Fibroblast of lung (primary cell): ENCODE measurements at regions not wholly inside any gene's neighbourhood (a gene's known extent, or its start where the extent isn't known, plus 50 kb on each side); places are given as distances from the start of the nearest gene placed in this dataset.
A peak's percentile ranks its signal among the peaks of the same experiment; 100 is the strongest.
"Not testable (repeated sequence)": the region's sequence is repeated elsewhere in the genome, so short reads cannot be mapped to it uniquely, and the experiment has no call there.

Experiments
- DNase-seq, 2 donors: peaks; one replicate each; pipeline versions ENCODE4 v3.0.0 to v3.0.0-alpha.2; 2010; ENCODE audit warnings: low read depth in 2 of 2
- H2AFZ ChIP-seq: 2 replicates; pipeline ENCODE4 v1.5.1; 2012; ENCODE audit warnings: low read length, control low read depth, inconsistent platforms
- H3K27ac ChIP-seq: 2 replicates; pipeline ENCODE4 v1.5.1; 2011; ENCODE audit warnings: low read length, control low read depth; ENCODE audit not compliant: insufficient read depth
- H3K27me3 ChIP-seq: 2 replicates; pipeline ENCODE4 v1.5.1; 2011; ENCODE audit warnings: mild to moderate bottlenecking, low read length; ENCODE audit not compliant: control insufficient read depth, insufficient read depth
- H3K36me3 ChIP-seq: 2 replicates; pipeline ENCODE4 v1.5.1; 2011; ENCODE audit warnings: low read length; ENCODE audit not compliant: control insufficient read depth, insufficient read depth
- H3K4me1 ChIP-seq: 2 replicates; pipeline ENCODE4 v1.5.1; 2011; ENCODE audit warnings: low read length; ENCODE audit not compliant: control insufficient read depth, insufficient read depth; ENCODE audit errors: extremely low read depth
- H3K4me2 ChIP-seq: 2 replicates; pipeline ENCODE4 v1.5.1; 2011; ENCODE audit warnings: low read length, control low read depth; ENCODE audit not compliant: insufficient read depth; ENCODE audit errors: extremely low read depth
- H3K4me3 ChIP-seq, 4 experiments: fragments of 200-600 bp in 1 of 4; sonication (generic) in 1 of 4; replicated peaks in 1 of 4; 2 replicates each; pipeline ENCODE4 v1.5.1; 2011 to 2016; ENCODE audit warnings: low read length in 4 of 4, low read depth in 3 of 4, mild to moderate bottlenecking in 3 of 4, control low read depth in 2 of 4, inconsistent platforms in 1 of 4, mixed read lengths in 1 of 4; ENCODE audit not compliant: insufficient read depth in 1 of 4; ENCODE audit errors: control extremely low read depth in 1 of 4
- H3K79me2 ChIP-seq: 2 replicates; pipeline ENCODE4 v1.5.1; 2012; ENCODE audit warnings: mild to moderate bottlenecking, low read length, inconsistent platforms; ENCODE audit not compliant: control insufficient read depth, insufficient read depth
- H3K9ac ChIP-seq: 2 replicates; pipeline ENCODE4 v1.5.1; 2011; ENCODE audit warnings: mild to moderate bottlenecking, low read length, control low read depth; ENCODE audit not compliant: insufficient read depth
- H3K9me3 ChIP-seq: 2 replicates; pipeline ENCODE4 v1.5.1; 2012; ENCODE audit warnings: low read depth, low read length; ENCODE audit not compliant: control insufficient read depth, insufficient read depth
- H4K20me1 ChIP-seq: 2 replicates; pipeline ENCODE4 v1.5.1; 2011; ENCODE audit warnings: low read length; ENCODE audit not compliant: control insufficient read depth, insufficient read depth; ENCODE audit errors: extremely low read depth
- CTCF ChIP-seq, 2 donors: IDR thresholded peaks in 1 of 2; conservative IDR thresholded peaks in 1 of 2; 1 replicate in 1 of 2; 2 replicates in 1 of 2; pipeline ENCODE4 v1.5.1; 2011 to 2012; ENCODE audit warnings: low read length in 2 of 2, control low read depth in 1 of 2, inconsistent platforms in 1 of 2, low read depth in 1 of 2, mild to moderate bottlenecking in 1 of 2
- EZH2 ChIP-seq: IDR thresholded peaks from 2 replicates; pipeline ENCODE4 v1.5.1; 2012; ENCODE audit warnings: low read length, control low read depth, mild to moderate bottlenecking; ENCODE audit errors: missing control alignments

GRCh38 chr4:158397781-158398180 lies 123.9 kb upstream of the RXFP1 start:
- Histone ChIP-seq H3K9me3 (no peaks in the 10 kb centered on the region), H4K20me1 (no peaks in the 10 kb centered on the region), H3K27me3 (no peaks in the 10 kb centered on the region), H3K36me3 (no peaks in the 10 kb centered on the region), H3K79me2 (no peaks in the 10 kb centered on the region), H3K4me3 (no peak overlapping the region), H3K4me2 (no peak overlapping the region), H2AFZ (no peak overlapping the region), H3K27ac (no peak overlapping the region), H3K9ac (no peak overlapping the region), H3K4me1 (no peaks in the 10 kb centered on the region)
- TF ChIP-seq CTCF (conservative IDR thresholded peaks at IDR 0.05 in 1 of 2, IDR thresholded peaks at IDR 0.05 in 1 of 2; ENCODE audit: low read depth in 1 of 2, low read length in 2 of 2) (no peak), EZH2 (no peak)
- no peak for DNase-seq

DNA sequence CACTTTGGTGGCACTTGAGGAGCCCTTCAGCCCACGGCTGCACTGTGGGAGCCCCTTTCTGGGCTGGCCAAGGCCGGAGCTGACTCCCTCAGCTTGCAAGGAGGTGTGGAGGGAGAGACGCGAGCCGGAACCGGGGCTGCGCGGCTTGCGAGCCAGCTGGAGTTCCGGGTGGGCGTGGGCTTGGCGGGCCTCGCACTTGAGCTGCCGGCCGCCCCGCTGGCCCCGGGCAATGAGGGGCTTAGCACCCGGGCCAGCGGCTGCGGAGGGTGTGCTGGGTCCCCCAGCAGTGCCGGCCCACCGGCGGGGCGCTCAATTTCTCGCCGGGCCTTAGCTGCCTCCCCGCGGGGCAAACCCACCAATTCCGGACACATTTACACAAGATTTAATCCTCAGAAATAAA lies 113.7 kb upstream of the RXFP1 start:
- not testable (repeated sequence) for H3K4me3 ChIP-seq, H3K9ac ChIP-seq, H3K27me3 ChIP-seq, H3K27ac ChIP-seq, H3K36me3 ChIP-seq, H4K20me1 ChIP-seq, H3K4me1 ChIP-seq, H3K79me2 ChIP-seq, H3K4me2 ChIP-seq, H2AFZ ChIP-seq, DNase-seq, H3K9me3 ChIP-seq

DNA sequence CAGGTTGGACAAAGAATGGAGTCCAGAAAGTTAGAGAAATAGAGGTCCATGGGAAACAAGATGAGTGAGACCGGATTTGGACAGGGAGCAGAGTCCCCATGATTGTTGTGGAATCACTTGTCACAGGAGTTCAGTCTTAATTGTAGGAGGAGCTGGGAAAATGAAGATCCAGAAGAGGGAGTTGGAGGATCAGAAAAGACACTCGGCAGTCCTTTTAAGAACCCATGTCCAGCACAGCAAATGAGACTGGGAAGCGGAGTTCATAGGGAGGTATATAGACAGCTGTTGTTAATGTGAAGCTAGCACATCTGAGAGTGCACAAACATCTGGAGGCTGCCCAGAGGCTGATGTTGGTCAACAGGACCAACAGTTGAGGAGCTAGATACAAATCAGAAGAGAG lies 111.4 kb upstream of the RXFP1 start:
- H4K20me1 ChIP-seq: no peaks in the 10 kb centered on the region
- no peak overlapping the region for H3K4me3 ChIP-seq
- H3K36me3 ChIP-seq: no peaks in the 10 kb centered on the region
- no peaks in the 10 kb centered on the region for H3K9me3 ChIP-seq
- TF ChIP-seq EZH2: no peak
- peak in 1 of 2 donors; percentile 37 for TF ChIP-seq CTCF (conservative IDR thresholded peaks at IDR 0.05 in 1 of 2, IDR thresholded peaks at IDR 0.05 in 1 of 2; ENCODE audit: low read depth in 1 of 2, low read length in 2 of 2)
- H2AFZ ChIP-seq: no peak overlapping the region
- H3K4me2 ChIP-seq: no peak overlapping the region
- H3K27ac ChIP-seq: no peak overlapping the region
- no peak overlapping the region for H3K9ac ChIP-seq
- no peaks in the 10 kb centered on the region for H3K4me1 ChIP-seq
- no peaks in the 10 kb centered on the region for H3K27me3 ChIP-seq
- H3K79me2 ChIP-seq: no peaks in the 10 kb centered on the region
- DNase-seq: peak in 1 of 2 donors; percentile 21
